Stimulated activated memory B cell treated with anti-CD40 and anti-IgM and Interleukin-4, amounts not matched to agents 10 μg/mL and 1 μg/mL and 100 μg/mL, for 72 hours (primary cell): ENCODE measurements at regions not wholly inside any gene's neighbourhood (a gene's known extent, or its start where the extent isn't known, plus 50 kb on each side); places are given as distances from the start of the nearest gene placed in this dataset.

Source experiments
- ATAC-seq: fragments of 150-1000 bp; cut with Tn5 transposase; 2 replicates; pipeline ENCODE4 v1.10.0; 2021
- H3K27ac Mint-ChIP-seq: one replicate; pipeline ENCODE4 v1.8.0; 2022; ENCODE audit warnings: mild to moderate bottlenecking, mixed read lengths
- H3K27me3 Mint-ChIP-seq: one replicate; pipeline ENCODE4 v1.8.0; 2022; ENCODE audit warnings: mixed read lengths
- H3K36me3 Mint-ChIP-seq: one replicate; pipeline ENCODE4 v1.8.0; 2022; ENCODE audit warnings: mixed read lengths
- H3K4me1 Mint-ChIP-seq: one replicate; pipeline ENCODE4 v1.8.0; 2022; ENCODE audit warnings: mixed read lengths
- H3K4me3 Mint-ChIP-seq: one replicate; pipeline ENCODE4 v1.8.0; 2022; ENCODE audit warnings: mild to moderate bottlenecking, moderate library complexity, mixed read lengths
- H3K9me3 Mint-ChIP-seq: one replicate; pipeline ENCODE4 v1.8.0; 2022; ENCODE audit warnings: mixed read lengths

GRCh38 chr20:7492257-7492656 lies 448.0 kb downstream of the HAO1 start:
- H3K27ac Mint-ChIP-seq = no peak overlapping the region
- H3K4me3 Mint-ChIP-seq = no peak overlapping the region
- no peaks in the 10 kb centered on the region for H3K4me1 Mint-ChIP-seq
- H3K27me3 Mint-ChIP-seq = no peaks in the 10 kb centered on the region
- H3K9me3 Mint-ChIP-seq = peaks cover 7% of the 10 kb centered on the region
- no peaks in the 10 kb centered on the region for H3K36me3 Mint-ChIP-seq
- ATAC-seq = no peak

GRCh38 chr20:7493311-7493710 lies 446.9 kb downstream of the HAO1 start:
- no peak for ATAC-seq
- H3K27me3 Mint-ChIP-seq = no peaks in the 10 kb centered on the region
- no peaks in the 10 kb centered on the region for H3K36me3 Mint-ChIP-seq
- no peak overlapping the region for H3K4me3 Mint-ChIP-seq
- no peaks in the 10 kb centered on the region for H3K4me1 Mint-ChIP-seq
- H3K27ac Mint-ChIP-seq = no peak overlapping the region
- H3K9me3 Mint-ChIP-seq = peaks cover 7% of the 10 kb centered on the region

- ATAC-seq = no peak
- Mint-ChIP-seq H3K27ac (no peak overlapping the region), H3K4me3 (no peak overlapping the region), H3K36me3 (no peaks in the 10 kb centered on the region), H3K4me1 (no peaks in the 10 kb centered on the region), H3K27me3 (no peaks in the 10 kb centered on the region), H3K9me3 (peaks cover 7% of the 10 kb centered on the region)
Observed at GRCh38 chr20:7496394-7496991, 443.8 kb downstream of the HAO1 start.

- H3K27me3 Mint-ChIP-seq = no peaks in the 10 kb centered on the region
- no peak overlapping the region for H3K4me3 Mint-ChIP-seq
- no peaks in the 10 kb centered on the region for H3K36me3 Mint-ChIP-seq
- H3K9me3 Mint-ChIP-seq = peaks cover 7% of the 10 kb centered on the region
- H3K27ac Mint-ChIP-seq = no peak overlapping the region
- no peak for ATAC-seq
- H3K4me1 Mint-ChIP-seq = no peaks in the 10 kb centered on the region
Observed at GRCh38 chr20:7497985-7498384, 442.3 kb downstream of the HAO1 start.

GRCh38 chr20:7499201-7499600 lies 441.1 kb downstream of the HAO1 start:
- no peaks in the 10 kb centered on the region for H3K4me1 Mint-ChIP-seq

GRCh38 chr20:7500231-7500663 lies 440.0 kb downstream of the HAO1 start:
- Mint-ChIP-seq H3K4me1 (no peaks in the 10 kb centered on the region), H3K27me3 (no peaks in the 10 kb centered on the region), H3K9me3 (no peaks in the 10 kb centered on the region), H3K27ac (no peak overlapping the region), H3K36me3 (no peaks in the 10 kb centered on the region), H3K4me3 (no peak overlapping the region)
- ATAC-seq = no peak

More at GRCh38 chr20:7499201-7499600, 441.1 kb downstream of the HAO1 start:
- Mint-ChIP-seq H3K36me3 (no peaks in the 10 kb centered on the region), H3K27me3 (no peaks in the 10 kb centered on the region), H3K9me3 (peaks cover 4% of the 10 kb centered on the region), H3K4me3 (no peak overlapping the region), H3K27ac (no peak overlapping the region)
- ATAC-seq = no peak

GRCh38 chr20:7503501-7503900 lies 436.8 kb downstream of the HAO1 start:
- no peak overlapping the region for H3K4me3 Mint-ChIP-seq
- no peaks in the 10 kb centered on the region for H3K27me3 Mint-ChIP-seq
- H3K36me3 Mint-ChIP-seq = no peaks in the 10 kb centered on the region
- ATAC-seq = no peak
- no peak overlapping the region for H3K27ac Mint-ChIP-seq
- no peaks in the 10 kb centered on the region for H3K4me1 Mint-ChIP-seq
- no peaks in the 10 kb centered on the region for H3K9me3 Mint-ChIP-seq

GRCh38 chr20:7505152-7505834 lies 435.0 kb downstream of the HAO1 start:
- Mint-ChIP-seq H3K36me3 (no peaks in the 10 kb centered on the region), H3K27ac (no peak overlapping the region), H3K27me3 (no peaks in the 10 kb centered on the region), H3K4me3 (no peak overlapping the region), H3K4me1 (no peaks in the 10 kb centered on the region), H3K9me3 (no peaks in the 10 kb centered on the region)
- ATAC-seq = no peak

GRCh38 chr20:7505835-7506221 lies 434.4 kb downstream of the HAO1 start:
- Mint-ChIP-seq H3K27me3 (no peaks in the 10 kb centered on the region), H3K4me3 (no peak overlapping the region), H3K27ac (no peak overlapping the region), H3K4me1 (no peaks in the 10 kb centered on the region), H3K9me3 (no peaks in the 10 kb centered on the region), H3K36me3 (no peaks in the 10 kb centered on the region)
- no peak for ATAC-seq

- Mint-ChIP-seq H3K4me1 (no peaks in the 10 kb centered on the region), H3K36me3 (no peaks in the 10 kb centered on the region), H3K4me3 (no peak overlapping the region), H3K9me3 (peaks cover 2% of the 10 kb centered on the region), H3K27me3 (no peaks in the 10 kb centered on the region), H3K27ac (no peak overlapping the region)
- no peak for ATAC-seq
Observed at GRCh38 chr20:7516621-7517111, 423.6 kb downstream of the HAO1 start.

GRCh38 chr20:7520361-7520760 lies 419.9 kb downstream of the HAO1 start:
- Mint-ChIP-seq H3K27ac (no peak overlapping the region), H3K9me3 (no peaks in the 10 kb centered on the region), H3K4me3 (no peak overlapping the region), H3K27me3 (no peaks in the 10 kb centered on the region), H3K4me1 (no peaks in the 10 kb centered on the region), H3K36me3 (no peaks in the 10 kb centered on the region)
- no peak for ATAC-seq

GRCh38 chr20:7523288-7523687 lies 417.0 kb downstream of the HAO1 start:
- H3K27ac Mint-ChIP-seq = no peak overlapping the region
- H3K36me3 Mint-ChIP-seq = no peaks in the 10 kb centered on the region
- H3K4me1 Mint-ChIP-seq = no peaks in the 10 kb centered on the region
- H3K27me3 Mint-ChIP-seq = no peaks in the 10 kb centered on the region
- H3K9me3 Mint-ChIP-seq = peaks cover 4% of the 10 kb centered on the region
- no peak overlapping the region for H3K4me3 Mint-ChIP-seq
- ATAC-seq = no peak

- no peaks in the 10 kb centered on the region for H3K27me3 Mint-ChIP-seq
- H3K36me3 Mint-ChIP-seq = no peaks in the 10 kb centered on the region
- H3K27ac Mint-ChIP-seq = no peak overlapping the region
- H3K4me3 Mint-ChIP-seq = no peak overlapping the region
- H3K9me3 Mint-ChIP-seq = peaks cover 5% of the 10 kb centered on the region
- H3K4me1 Mint-ChIP-seq = no peaks in the 10 kb centered on the region
- no peak for ATAC-seq
Observed at GRCh38 chr20:7540018-7540417, 400.2 kb downstream of the HAO1 start.

- Mint-ChIP-seq H3K4me1 (no peaks in the 10 kb centered on the region), H3K36me3 (no peaks in the 10 kb centered on the region), H3K27ac (no peak overlapping the region), H3K4me3 (no peak overlapping the region), H3K27me3 (no peaks in the 10 kb centered on the region), H3K9me3 (peaks cover 5% of the 10 kb centered on the region)
- ATAC-seq = no peak
Observed at GRCh38 chr20:7540923-7541322, 399.3 kb downstream of the HAO1 start.

GRCh38 chr20:7571101-7571500 lies 369.2 kb downstream of the HAO1 start:
- no peaks in the 10 kb centered on the region for H3K27me3 Mint-ChIP-seq
- no peak overlapping the region for H3K27ac Mint-ChIP-seq

GRCh38 chr20:7571521-7572055 lies 368.7 kb downstream of the HAO1 start:
- no peak for ATAC-seq

More at GRCh38 chr20:7571101-7571500, 369.2 kb downstream of the HAO1 start:
- ATAC-seq = no peak
- no peaks in the 10 kb centered on the region for H3K36me3 Mint-ChIP-seq
- peaks cover 3% of the 10 kb centered on the region for H3K9me3 Mint-ChIP-seq
- no peak overlapping the region for H3K4me3 Mint-ChIP-seq
- no peaks in the 10 kb centered on the region for H3K4me1 Mint-ChIP-seq

More at GRCh38 chr20:7571521-7572055, 368.7 kb downstream of the HAO1 start:
- no peaks in the 10 kb centered on the region for H3K27me3 Mint-ChIP-seq
- no peak overlapping the region for H3K27ac Mint-ChIP-seq
- no peaks in the 10 kb centered on the region for H3K36me3 Mint-ChIP-seq
- no peak overlapping the region for H3K4me3 Mint-ChIP-seq
- H3K4me1 Mint-ChIP-seq = no peaks in the 10 kb centered on the region
- peaks cover 3% of the 10 kb centered on the region for H3K9me3 Mint-ChIP-seq
